Liver (tissue), 6 donors: ENCODE measurements at regions not wholly inside any gene's neighbourhood (a gene's known extent, or its start where the extent isn't known, plus 50 kb on each side); places are given as distances from the start of the nearest gene placed in this dataset.
A peak's percentile ranks its signal among the peaks of the same experiment; 100 is the strongest.
"Not testable (repeated sequence)": the region's sequence is repeated elsewhere in the genome, so short reads cannot be mapped to it uniquely, and the experiment has no call there.

ENCODE experiments used
- DNase-seq: peaks from one replicate; pipeline ENCODE4 v3.0.0-alpha.2; 2017; ENCODE audit warnings: low spot score
- H3K27ac ChIP-seq, 2 donors: one replicate each; pipeline ENCODE4 v1.7.0; 2013; ENCODE audit warnings: inconsistent platforms in 2 of 2, low read length in 2 of 2, control low read depth in 1 of 2, low read depth in 1 of 2, mild to moderate bottlenecking in 1 of 2
- H3K27me3 ChIP-seq, 4 donors: one replicate each; pipeline versions ENCODE4 v1.6.1 to v1.7.0; 2013; ENCODE audit warnings: low read length in 3 of 4, inconsistent platforms in 1 of 4, mild to moderate bottlenecking in 1 of 4, moderate library complexity in 1 of 4; ENCODE audit not compliant: control insufficient read depth in 4 of 4, insufficient read depth in 4 of 4
- H3K36me3 ChIP-seq, 4 donors: one replicate each; pipeline versions ENCODE4 v1.6.1 to v1.7.0; 2013; ENCODE audit warnings: low read length in 3 of 4, mild to moderate bottlenecking in 3 of 4, low read depth in 1 of 4, moderate library complexity in 1 of 4; ENCODE audit not compliant: control insufficient read depth in 4 of 4, insufficient read depth in 3 of 4
- H3K4me1 ChIP-seq, 4 donors: one replicate each; pipeline versions ENCODE4 v1.6.1 to v1.7.0; 2013; ENCODE audit warnings: low read length in 3 of 4, mild to moderate bottlenecking in 3 of 4, moderate library complexity in 1 of 4; ENCODE audit not compliant: control insufficient read depth in 4 of 4, insufficient read depth in 4 of 4
- H3K4me3 ChIP-seq, 3 donors: one replicate each; pipeline versions ENCODE4 v1.6.1 to v1.7.0; 2013; ENCODE audit warnings: low read length in 3 of 3, control low read depth in 1 of 3, low read depth in 1 of 3, mild to moderate bottlenecking in 1 of 3
- H3K9ac ChIP-seq, 2 donors: one replicate each; pipeline ENCODE4 v1.7.0; 2013; ENCODE audit warnings: low read length in 2 of 2, mild to moderate bottlenecking in 2 of 2, moderate library complexity in 2 of 2, control low read depth in 1 of 2, low read depth in 1 of 2
- H3K9me3 ChIP-seq, 4 donors: one replicate each; pipeline versions ENCODE4 v1.6.1 to v1.7.0; 2013; ENCODE audit warnings: low read length in 3 of 4; ENCODE audit not compliant: control insufficient read depth in 4 of 4
- WGBS: extraction: QIAGEN DNeasy Blood & Tissue Kit; methylation state at CpG from one replicate; pipeline ENCODE4 v1.1.7; 2013; 5-methylcytosine and 5-hydroxymethylcytosine counted together
- donor health status: healthy.
- donor health status: healthy.
- donor health status: healthy.

DNA sequence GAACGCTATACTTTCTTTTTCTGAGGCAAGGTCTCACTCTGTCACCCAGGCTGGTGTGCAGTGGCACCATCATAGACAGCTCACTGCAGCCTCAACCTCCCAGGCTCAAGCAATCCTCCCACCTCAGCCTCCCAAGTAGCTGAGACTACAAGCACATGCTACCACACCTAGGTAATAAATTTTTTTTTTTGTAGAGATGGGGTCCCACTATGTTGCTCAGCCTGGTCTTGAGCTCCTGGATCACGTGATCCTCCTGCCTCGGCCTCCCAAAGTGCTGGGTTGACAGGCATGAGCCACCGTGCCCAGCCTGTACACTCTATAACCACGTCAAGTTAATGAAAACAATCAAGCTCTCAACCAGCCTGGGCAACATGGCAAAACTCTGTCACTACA is 127.1 kb upstream of the VOPP1 start:
- DNase-seq, H3K27ac ChIP-seq, H3K36me3 ChIP-seq, H3K9ac ChIP-seq, H3K9me3 ChIP-seq, H3K4me1 ChIP-seq, H3K4me3 ChIP-seq, H3K27me3 ChIP-seq: not testable (repeated sequence)
- 80% methylated on average over 5 of the region's 5 CpGs for WGBS

DNA sequence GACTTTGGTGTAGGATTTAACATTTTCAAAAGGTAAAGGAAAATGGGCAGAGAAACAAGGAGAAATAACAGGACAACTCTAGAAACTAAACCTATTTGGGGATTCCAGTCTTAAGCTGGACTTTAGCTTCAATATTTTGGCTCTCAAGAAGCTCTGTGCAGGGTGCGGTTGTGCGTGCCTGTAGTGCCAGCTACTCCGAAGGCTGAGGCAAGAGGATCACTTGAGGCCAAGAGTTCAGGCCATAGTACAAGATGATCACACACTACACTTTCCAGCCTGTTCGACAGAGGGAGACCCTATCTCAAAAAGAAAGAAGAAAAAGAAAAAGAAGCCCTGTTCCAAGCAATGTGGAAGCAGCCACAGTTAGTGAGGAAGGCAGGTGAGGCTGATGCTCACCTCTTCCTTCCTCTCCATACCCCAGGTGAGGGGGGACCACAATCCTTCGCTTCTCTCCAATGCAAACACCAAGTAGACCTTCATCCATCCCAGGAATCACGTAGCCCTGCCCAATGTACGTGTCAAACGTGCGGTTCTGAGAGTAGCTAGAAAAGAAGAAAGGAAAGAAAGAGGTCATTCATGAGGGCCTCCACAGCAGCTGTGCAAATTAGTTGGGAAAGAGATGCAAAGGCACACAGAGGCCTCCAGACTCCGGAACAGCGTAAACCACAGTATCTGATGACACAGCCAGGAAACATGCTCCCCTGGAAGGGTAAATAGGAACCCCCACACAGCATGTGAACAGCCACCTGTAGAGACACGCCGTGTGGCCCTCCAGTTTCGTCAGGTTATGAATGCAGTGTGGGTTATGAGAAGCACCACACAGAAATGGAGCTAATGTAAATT is 126.5 kb upstream of the VOPP1 start:
- not testable (repeated sequence) for H3K27ac ChIP-seq, H3K4me3 ChIP-seq, DNase-seq, H3K27me3 ChIP-seq, H3K36me3 ChIP-seq, H3K9ac ChIP-seq, H3K4me1 ChIP-seq, H3K9me3 ChIP-seq
- WGBS: 76% methylated on average over 14 of the region's 14 CpGs

DNA sequence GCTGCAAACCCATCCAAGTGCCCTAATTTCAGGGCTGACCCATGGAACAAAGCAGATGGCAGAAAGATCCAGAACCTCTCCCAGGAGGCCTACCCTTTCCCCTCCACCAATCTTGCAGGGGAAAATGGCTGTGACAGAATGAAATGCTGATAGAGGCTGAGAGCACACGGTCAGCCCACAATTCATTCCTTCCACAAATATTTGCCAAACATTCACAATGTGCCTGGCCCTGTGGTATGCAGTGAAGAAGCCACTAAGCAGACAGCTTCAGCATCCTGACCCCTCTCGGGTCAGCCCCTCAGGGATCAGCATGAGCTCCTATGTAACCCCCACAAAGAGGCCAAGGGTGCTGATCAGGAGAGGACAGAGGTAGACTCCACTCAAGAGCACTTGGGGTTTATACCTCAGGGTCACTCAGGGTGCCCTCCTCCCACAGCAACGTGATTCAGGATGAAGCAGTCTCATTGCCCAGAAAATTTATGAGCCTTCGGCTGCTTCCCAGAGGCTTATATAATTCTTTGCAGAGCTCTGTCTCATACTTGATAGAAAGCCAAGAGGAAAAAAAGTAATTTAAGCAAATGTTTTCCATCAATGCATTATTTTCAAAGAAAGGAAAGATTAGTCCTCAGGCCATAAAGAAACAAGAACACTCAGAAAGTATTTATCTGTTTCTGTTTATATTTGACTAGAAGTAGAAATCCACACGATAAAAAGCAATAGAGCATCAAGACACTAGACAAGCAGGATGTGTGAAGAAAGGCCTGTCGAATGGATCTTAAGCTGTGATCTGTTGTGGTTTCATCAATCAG is 123.8 kb upstream of the VOPP1 start:
- H3K36me3 ChIP-seq, H3K9me3 ChIP-seq, H3K4me1 ChIP-seq, H3K27me3 ChIP-seq, H3K27ac ChIP-seq, DNase-seq, H3K9ac ChIP-seq, H3K4me3 ChIP-seq: not testable (repeated sequence)
- 55% methylated on average over 5 of the region's 6 CpGs for WGBS

DNA sequence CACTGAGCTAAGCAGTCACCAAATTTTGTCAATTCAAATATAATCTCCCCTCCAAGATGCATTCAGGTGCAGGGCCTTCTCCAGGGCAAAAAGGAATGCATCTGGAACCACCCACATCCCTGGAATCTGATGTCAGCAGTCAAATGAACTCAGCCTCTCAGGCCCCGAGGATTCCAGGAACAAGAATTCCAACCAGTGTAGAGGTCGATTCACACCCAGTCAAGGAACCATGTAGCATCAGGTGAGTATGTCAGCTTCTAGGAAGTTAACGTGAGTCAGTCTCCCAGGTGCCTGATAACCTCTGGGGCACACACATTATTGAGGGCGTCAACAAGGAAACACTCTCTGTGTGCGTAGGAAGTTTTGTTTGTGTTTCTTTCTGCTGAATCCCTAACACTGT is 122.2 kb upstream of the VOPP1 start:
- DNase-seq, H3K9me3 ChIP-seq, H3K36me3 ChIP-seq, H3K4me3 ChIP-seq, H3K27me3 ChIP-seq, H3K4me1 ChIP-seq, H3K27ac ChIP-seq, H3K9ac ChIP-seq: not testable (repeated sequence)
- 32% methylated on average over 5 of the region's 5 CpGs for WGBS

DNA sequence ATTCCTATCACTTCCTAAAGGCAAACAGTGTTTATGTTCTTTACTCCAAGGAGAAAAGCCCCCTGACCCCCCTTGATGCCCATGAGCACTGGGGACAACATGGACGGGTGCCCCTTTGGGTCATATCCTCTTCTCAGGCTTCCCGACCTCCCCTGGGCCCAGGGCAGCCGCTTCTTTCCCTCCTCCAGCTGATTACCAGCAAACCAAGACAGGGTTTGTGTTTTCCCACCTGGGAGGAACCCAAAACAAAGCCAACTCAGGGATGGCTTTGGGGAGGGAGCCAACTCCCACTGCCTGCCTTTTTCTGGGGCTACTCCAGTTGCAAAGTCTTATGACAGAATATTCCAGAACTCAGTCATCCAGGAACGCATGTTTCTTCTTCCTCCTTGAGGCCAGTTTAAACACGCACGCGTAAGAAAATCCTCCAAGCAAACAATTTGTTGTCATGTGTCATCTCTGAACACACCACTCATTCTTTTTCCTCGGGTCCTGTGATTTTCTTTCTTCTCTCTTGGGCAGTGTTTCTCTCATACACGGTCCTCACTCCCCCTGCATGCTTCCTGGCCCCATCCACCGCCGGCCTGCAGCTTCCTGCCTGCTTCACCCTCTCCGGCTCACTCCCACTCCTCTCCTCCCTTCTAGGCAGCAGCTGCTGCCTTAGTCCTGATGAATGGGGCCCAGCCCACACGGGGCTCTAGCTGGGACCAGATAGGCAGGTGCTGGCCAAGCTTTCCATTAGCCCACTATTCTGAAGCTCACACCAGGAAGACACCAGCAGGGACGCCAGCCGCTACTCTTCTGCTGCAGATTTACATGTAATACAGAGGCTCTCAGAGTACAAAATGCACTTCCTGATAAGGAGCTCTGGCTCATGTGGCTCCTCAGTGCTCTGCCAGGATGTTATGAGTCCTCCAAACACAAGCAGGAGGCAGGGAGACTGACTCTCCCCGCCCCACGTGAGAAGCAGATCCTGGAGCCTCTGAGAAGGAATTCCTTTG is 116.7 kb upstream of the VOPP1 start:
- not testable (repeated sequence) for H3K9me3 ChIP-seq, H3K4me1 ChIP-seq, H3K27me3 ChIP-seq, H3K36me3 ChIP-seq, H3K9ac ChIP-seq, DNase-seq, H3K4me3 ChIP-seq
- peak overlapping the region in 1 of 2 donors; percentile 12 for H3K27ac ChIP-seq
- WGBS: 34% methylated on average over 17 of the region's 17 CpGs

DNA sequence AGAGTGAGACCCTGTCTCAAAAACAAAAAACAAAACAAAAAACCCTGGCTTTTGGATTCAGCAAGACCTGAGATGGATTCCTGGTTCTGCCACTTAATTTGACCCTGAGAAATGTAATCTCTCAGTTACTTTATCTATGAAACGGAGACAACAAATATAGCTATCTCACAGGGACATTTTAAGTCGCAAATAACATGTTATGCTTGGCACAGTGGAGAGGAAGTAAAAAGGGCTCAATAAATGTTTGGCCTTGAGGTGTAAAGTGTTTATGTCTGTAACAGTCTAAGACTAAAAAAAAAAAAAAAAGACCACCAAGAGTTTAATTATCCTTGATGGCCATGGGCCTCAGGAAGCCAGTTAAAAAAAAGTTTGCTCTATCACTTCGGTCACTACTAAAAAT is 116.0 kb upstream of the VOPP1 start:
- H3K36me3 ChIP-seq, H3K9ac ChIP-seq, H3K4me3 ChIP-seq, DNase-seq, H3K9me3 ChIP-seq, H3K27me3 ChIP-seq, H3K27ac ChIP-seq, H3K4me1 ChIP-seq: not testable (repeated sequence)
- 49% methylated on average over 3 of the region's 3 CpGs for WGBS

- WGBS: 76% methylated on average over 2 of the region's 5 CpGs
- H3K9ac ChIP-seq, H3K4me1 ChIP-seq, H3K27ac ChIP-seq, H3K36me3 ChIP-seq, H3K27me3 ChIP-seq, H3K4me3 ChIP-seq, DNase-seq, H3K9me3 ChIP-seq: not testable (repeated sequence)
Measured at GRCh38 chr7:55687252-55687651, 115.0 kb upstream of the VOPP1 start.

- H3K27me3 ChIP-seq, H3K4me3 ChIP-seq, H3K9me3 ChIP-seq, H3K4me1 ChIP-seq, DNase-seq, H3K27ac ChIP-seq, H3K9ac ChIP-seq, H3K36me3 ChIP-seq: not testable (repeated sequence)
- WGBS: 89% methylated on average over 7 of the region's 7 CpGs
Measured at GRCh38 chr7:55686771-55687170, 114.5 kb upstream of the VOPP1 start.
